ENCODE measurements at regions not wholly inside any gene's neighbourhood (a gene's known extent, or its start where the extent isn't known, plus 50 kb on each side); places are given as distances from the start of the nearest gene placed in this dataset.

GRCh38 chr5:74205767-74206578, 434.6 kb downstream of the ENC1 start:
- no peaks in the 10 kb centered on the region for H3K27me3 ChIP-seq (ENCODE audit: insufficient read depth)
- no peak overlapping the region for H3K4me3 ChIP-seq
- H3K27ac ChIP-seq (ENCODE audit: low read depth), result no peak overlapping the region
- Mint-ChIP-seq H3K36me3 (ENCODE audit: low read depth) (no peaks in the 10 kb centered on the region), H3K4me1 (peaks cover 11% of the 10 kb centered on the region), H3K9me3 (no peaks in the 10 kb centered on the region), H3K27ac (no peak overlapping the region), H3K27me3 (ENCODE audit: insufficient read depth, low read depth, poor library complexity) (peaks cover 3% of the 10 kb centered on the region), H3K4me3 (no peak overlapping the region)
- H3K4me2 ChIP-seq, result no peak overlapping the region
- no peaks in the 10 kb centered on the region for H3F3A ChIP-seq (replicated peaks; ENCODE audit: low read depth)
- H3K9me2 ChIP-seq (ENCODE audit: insufficient read depth), result no peaks in the 10 kb centered on the region
- no peaks in the 10 kb centered on the region for H3K79me2 ChIP-seq (replicated peaks; ENCODE audit: insufficient read depth)
- H3K36me3 ChIP-seq (ENCODE audit: insufficient read depth), result no peaks in the 10 kb centered on the region
- peaks cover 9% of the 10 kb centered on the region; the same call in 1 of the 2 replicates for H3K4me1 ChIP-seq (ENCODE audit: insufficient read depth)
- no peak overlapping the region for H2AFZ ChIP-seq
- H4K20me1 ChIP-seq (replicated peaks; ENCODE audit: insufficient read depth), result no peaks in the 10 kb centered on the region
- no peak for TF ChIP-seq ZNF114 (CRISPR knock-in tag; IDR thresholded peaks at IDR 0.05)
- no peak for TF ChIP-seq EZH2phosphoT487 (IDR thresholded peaks at IDR 0.05; ENCODE audit: unreplicated experiment)
- no peak for DNase-seq (ENCODE audit: low spot score)
- no peak for ATAC-seq

DNA sequence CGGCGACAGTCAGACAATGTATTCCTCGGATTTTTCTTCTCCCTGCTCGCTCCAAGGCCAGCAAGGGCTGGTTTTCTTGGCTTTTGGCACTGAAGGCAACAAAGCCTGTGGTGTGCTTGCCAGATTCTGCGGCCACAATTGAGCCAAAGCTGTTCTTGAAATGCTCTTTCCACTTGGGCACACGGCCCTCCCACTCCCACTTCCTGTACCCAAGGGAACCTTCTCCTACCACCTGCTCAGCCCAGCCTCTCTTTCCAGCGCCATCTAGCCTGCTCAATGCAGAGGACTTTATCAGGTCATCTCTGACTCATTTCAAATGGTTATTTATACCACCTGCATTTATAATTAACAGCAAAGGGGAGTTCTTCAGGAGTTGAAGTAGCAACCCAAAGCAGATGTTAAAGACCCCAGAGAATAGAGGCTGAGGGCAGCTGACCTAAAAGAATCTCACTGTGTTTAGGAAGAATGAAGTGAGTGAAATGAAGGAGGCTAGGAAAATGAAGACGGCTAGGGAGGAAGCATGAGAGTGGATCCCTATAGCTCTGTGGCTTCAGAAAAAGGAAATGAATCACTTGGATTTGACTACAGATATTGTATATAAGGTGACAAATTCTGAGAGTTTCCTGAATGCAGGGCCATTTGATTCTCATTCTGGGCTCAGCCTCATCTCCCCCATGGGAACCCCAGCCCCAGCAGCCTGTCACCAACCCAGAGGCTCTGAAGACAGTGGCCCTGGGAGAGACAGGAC, 439.0 kb downstream of the ENC1 start:
- H3K4me1 Mint-ChIP-seq, result peaks cover 2% of the 10 kb centered on the region
- H3K4me3 ChIP-seq, result no peak overlapping the region
- TF ChIP-seq STAT1 (IDR thresholded peaks at IDR 0.05; ENCODE audit: unreplicated experiment) (no peak), POLR2AphosphoS5 (IDR thresholded peaks at IDR 0.05; ENCODE audit: low read depth) (no peak), EZH2phosphoT487 (IDR thresholded peaks at IDR 0.05; ENCODE audit: unreplicated experiment) (no peak), ZNF114 (CRISPR knock-in tag; IDR thresholded peaks at IDR 0.05) (no peak), ETS1 (IDR thresholded peaks at IDR 0.05) (no peak)
- TF ChIP-seq, protein P1, sequence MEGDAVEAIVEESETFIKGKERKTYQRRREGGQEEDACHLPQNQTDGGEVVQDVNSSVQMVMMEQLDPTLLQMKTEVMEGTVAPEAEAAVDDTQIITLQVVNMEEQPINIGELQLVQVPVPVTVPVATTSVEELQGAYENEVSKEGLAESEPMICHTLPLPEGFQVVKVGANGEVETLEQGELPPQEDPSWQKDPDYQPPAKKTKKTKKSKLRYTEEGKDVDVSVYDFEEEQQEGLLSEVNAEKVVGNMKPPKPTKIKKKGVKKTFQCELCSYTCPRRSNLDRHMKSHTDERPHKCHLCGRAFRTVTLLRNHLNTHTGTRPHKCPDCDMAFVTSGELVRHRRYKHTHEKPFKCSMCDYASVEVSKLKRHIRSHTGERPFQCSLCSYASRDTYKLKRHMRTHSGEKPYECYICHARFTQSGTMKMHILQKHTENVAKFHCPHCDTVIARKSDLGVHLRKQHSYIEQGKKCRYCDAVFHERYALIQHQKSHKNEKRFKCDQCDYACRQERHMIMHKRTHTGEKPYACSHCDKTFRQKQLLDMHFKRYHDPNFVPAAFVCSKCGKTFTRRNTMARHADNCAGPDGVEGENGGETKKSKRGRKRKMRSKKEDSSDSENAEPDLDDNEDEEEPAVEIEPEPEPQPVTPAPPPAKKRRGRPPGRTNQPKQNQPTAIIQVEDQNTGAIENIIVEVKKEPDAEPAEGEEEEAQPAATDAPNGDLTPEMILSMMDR (conservative IDR thresholded peaks at IDR 0.05; ENCODE audit: low read depth in 2 of 2), result no peak
- TF ChIP-seq, protein P2, sequence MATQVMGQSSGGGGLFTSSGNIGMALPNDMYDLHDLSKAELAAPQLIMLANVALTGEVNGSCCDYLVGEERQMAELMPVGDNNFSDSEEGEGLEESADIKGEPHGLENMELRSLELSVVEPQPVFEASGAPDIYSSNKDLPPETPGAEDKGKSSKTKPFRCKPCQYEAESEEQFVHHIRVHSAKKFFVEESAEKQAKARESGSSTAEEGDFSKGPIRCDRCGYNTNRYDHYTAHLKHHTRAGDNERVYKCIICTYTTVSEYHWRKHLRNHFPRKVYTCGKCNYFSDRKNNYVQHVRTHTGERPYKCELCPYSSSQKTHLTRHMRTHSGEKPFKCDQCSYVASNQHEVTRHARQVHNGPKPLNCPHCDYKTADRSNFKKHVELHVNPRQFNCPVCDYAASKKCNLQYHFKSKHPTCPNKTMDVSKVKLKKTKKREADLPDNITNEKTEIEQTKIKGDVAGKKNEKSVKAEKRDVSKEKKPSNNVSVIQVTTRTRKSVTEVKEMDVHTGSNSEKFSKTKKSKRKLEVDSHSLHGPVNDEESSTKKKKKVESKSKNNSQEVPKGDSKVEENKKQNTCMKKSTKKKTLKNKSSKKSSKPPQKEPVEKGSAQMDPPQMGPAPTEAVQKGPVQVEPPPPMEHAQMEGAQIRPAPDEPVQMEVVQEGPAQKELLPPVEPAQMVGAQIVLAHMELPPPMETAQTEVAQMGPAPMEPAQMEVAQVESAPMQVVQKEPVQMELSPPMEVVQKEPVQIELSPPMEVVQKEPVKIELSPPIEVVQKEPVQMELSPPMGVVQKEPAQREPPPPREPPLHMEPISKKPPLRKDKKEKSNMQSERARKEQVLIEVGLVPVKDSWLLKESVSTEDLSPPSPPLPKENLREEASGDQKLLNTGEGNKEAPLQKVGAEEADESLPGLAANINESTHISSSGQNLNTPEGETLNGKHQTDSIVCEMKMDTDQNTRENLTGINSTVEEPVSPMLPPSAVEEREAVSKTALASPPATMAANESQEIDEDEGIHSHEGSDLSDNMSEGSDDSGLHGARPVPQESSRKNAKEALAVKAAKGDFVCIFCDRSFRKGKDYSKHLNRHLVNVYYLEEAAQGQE (IDR thresholded peaks at IDR 0.05; ENCODE audit: unreplicated experiment), result no peak

More for the DNA sequence above, 439.0 kb downstream of the ENC1 start:
- Mint-ChIP-seq H3K27ac (no peak overlapping the region), H3K9me3 (no peaks in the 10 kb centered on the region), H3K36me3 (ENCODE audit: low read depth) (no peaks in the 10 kb centered on the region), H3K27me3 (ENCODE audit: insufficient read depth, low read depth, poor library complexity) (peaks cover 4% of the 10 kb centered on the region), H3K4me3 (no peak overlapping the region)
- no peak overlapping the region for H2AFZ ChIP-seq
- peaks cover 5% of the 10 kb centered on the region; the same call in 1 of the 2 replicates for H3K9me2 ChIP-seq (ENCODE audit: insufficient read depth)
- no peaks in the 10 kb centered on the region for H3K36me3 ChIP-seq (ENCODE audit: insufficient read depth)
- no peak for DNase-seq (ENCODE audit: low spot score)
- H3F3A ChIP-seq (replicated peaks; ENCODE audit: low read depth), result no peaks in the 10 kb centered on the region
- no peak for ATAC-seq
- no peaks in the 10 kb centered on the region for H3K27me3 ChIP-seq (ENCODE audit: insufficient read depth)
- no peaks in the 10 kb centered on the region for H3K79me2 ChIP-seq (replicated peaks; ENCODE audit: insufficient read depth)
- H3K4me2 ChIP-seq, result no peak overlapping the region
- H3K27ac ChIP-seq (ENCODE audit: low read depth), result no peak overlapping the region
- no peaks in the 10 kb centered on the region for H4K20me1 ChIP-seq (replicated peaks; ENCODE audit: insufficient read depth)
- peaks cover 2% of the 10 kb centered on the region; the same call in 1 of the 2 replicates for H3K4me1 ChIP-seq (ENCODE audit: insufficient read depth)

Measured in GM23338 (cell line).